ENCODE measurements at regions not wholly inside any gene's neighbourhood (a gene's known extent, or its start where the extent isn't known, plus 50 kb on each side); places are given as distances from the start of the nearest gene placed in this dataset.

DNA sequence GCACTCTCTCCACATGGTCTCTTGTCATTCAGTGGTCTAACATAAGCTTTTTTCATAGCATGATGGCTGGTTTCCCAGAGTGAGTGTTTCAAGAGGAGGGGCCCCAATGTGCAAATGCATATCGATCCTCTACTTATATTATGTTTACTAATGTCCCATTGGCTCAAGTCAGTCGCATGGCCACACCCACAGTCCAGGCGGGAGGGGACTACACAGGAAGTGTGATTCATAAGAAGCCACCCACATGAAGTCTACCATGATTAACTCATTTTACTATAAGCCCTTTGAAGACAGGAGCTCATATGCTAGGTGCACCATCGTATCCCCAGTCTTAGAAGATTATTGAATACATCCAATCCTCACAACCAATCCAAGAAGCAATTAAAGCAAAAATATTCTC lies 89.5 kb upstream of the ISX start:
- no peaks in the 10 kb centered on the region for H3K9me3 ChIP-seq (ENCODE audit: control insufficient read depth in 1 of 2, insufficient read depth in 1 of 2, low read depth in 1 of 2, low read length in 2 of 2)
- DNase-seq (ENCODE audit: low read depth, low spot score): no peak
- H2AFZ ChIP-seq (ENCODE audit: low read depth, low read length, poor library complexity, severe bottlenecking): no peak overlapping the region
- BruUV-seq (replicated peaks): no TSS peak
- H3K4me1 ChIP-seq (ENCODE audit: control insufficient read depth in 1 of 2, insufficient read depth in 2 of 2, low read length in 2 of 2): no peaks in the 10 kb centered on the region
- intact Hi-C loops (cut with micrococcal nuclease): no loop called here
- no peak overlapping the region for H3K4me3 ChIP-seq (replicated peaks in 1 of 2; ENCODE audit: low read depth in 1 of 2, low read length in 2 of 2)
- no peaks in the 10 kb centered on the region for H3K36me3 ChIP-seq (ENCODE audit: control insufficient read depth in 1 of 2, insufficient read depth in 2 of 2, low read length in 2 of 2)
- no peaks in the 10 kb centered on the region for H3K9me2 ChIP-seq (ENCODE audit: insufficient read depth)
- H4K20me1 ChIP-seq (ENCODE audit: insufficient read depth): no peaks in the 10 kb centered on the region
- H3K4me2 ChIP-seq (ENCODE audit: low read length): no peak overlapping the region
- no peak overlapping the region for H3K9ac ChIP-seq (ENCODE audit: low read length)
- ChIA-PET CTCF (no interaction called here), RAD21 (ENCODE audit: low non-redundant PET in 1 of 2, low total read pairs in 2 of 2, uncharacterized antibody in 2 of 2, unreplicated experiment in 2 of 2) (no interaction called here), POLR2A (no interaction called here)
- H3K27me3 ChIP-seq (ENCODE audit: insufficient read depth, low read length): peaks cover 3% of the 10 kb centered on the region; the same call in 1 of the 2 replicates
- ATAC-seq: no peak
- no peaks in the 10 kb centered on the region for H3K79me2 ChIP-seq (ENCODE audit: insufficient read depth, low read length)
- TF ChIP-seq, protein P1, sequence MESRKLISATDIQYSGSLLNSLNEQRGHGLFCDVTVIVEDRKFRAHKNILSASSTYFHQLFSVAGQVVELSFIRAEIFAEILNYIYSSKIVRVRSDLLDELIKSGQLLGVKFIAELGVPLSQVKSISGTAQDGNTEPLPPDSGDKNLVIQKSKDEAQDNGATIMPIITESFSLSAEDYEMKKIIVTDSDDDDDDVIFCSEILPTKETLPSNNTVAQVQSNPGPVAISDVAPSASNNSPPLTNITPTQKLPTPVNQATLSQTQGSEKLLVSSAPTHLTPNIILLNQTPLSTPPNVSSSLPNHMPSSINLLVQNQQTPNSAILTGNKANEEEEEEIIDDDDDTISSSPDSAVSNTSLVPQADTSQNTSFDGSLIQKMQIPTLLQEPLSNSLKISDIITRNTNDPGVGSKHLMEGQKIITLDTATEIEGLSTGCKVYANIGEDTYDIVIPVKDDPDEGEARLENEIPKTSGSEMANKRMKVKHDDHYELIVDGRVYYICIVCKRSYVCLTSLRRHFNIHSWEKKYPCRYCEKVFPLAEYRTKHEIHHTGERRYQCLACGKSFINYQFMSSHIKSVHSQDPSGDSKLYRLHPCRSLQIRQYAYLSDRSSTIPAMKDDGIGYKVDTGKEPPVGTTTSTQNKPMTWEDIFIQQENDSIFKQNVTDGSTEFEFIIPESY (IDR thresholded peaks at IDR 0.05; ENCODE audit: extremely low read depth, insufficient replicate concordance, low read length): no peak
- TF ChIP-seq SRF (IDR thresholded peaks at IDR 0.05; ENCODE audit: low read depth) (no peak), JUND (IDR thresholded peaks at IDR 0.05) (no peak), EGR1 (IDR thresholded peaks at IDR 0.05; ENCODE audit: low read depth) (no peak)
- TF ChIP-seq, protein P2, sequence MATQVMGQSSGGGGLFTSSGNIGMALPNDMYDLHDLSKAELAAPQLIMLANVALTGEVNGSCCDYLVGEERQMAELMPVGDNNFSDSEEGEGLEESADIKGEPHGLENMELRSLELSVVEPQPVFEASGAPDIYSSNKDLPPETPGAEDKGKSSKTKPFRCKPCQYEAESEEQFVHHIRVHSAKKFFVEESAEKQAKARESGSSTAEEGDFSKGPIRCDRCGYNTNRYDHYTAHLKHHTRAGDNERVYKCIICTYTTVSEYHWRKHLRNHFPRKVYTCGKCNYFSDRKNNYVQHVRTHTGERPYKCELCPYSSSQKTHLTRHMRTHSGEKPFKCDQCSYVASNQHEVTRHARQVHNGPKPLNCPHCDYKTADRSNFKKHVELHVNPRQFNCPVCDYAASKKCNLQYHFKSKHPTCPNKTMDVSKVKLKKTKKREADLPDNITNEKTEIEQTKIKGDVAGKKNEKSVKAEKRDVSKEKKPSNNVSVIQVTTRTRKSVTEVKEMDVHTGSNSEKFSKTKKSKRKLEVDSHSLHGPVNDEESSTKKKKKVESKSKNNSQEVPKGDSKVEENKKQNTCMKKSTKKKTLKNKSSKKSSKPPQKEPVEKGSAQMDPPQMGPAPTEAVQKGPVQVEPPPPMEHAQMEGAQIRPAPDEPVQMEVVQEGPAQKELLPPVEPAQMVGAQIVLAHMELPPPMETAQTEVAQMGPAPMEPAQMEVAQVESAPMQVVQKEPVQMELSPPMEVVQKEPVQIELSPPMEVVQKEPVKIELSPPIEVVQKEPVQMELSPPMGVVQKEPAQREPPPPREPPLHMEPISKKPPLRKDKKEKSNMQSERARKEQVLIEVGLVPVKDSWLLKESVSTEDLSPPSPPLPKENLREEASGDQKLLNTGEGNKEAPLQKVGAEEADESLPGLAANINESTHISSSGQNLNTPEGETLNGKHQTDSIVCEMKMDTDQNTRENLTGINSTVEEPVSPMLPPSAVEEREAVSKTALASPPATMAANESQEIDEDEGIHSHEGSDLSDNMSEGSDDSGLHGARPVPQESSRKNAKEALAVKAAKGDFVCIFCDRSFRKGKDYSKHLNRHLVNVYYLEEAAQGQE (IDR thresholded peaks at IDR 0.05; ENCODE audit: low read depth): no peak
- H3K27ac ChIP-seq (ENCODE audit: low read depth, low read length): no peak overlapping the region
